ENCODE measurements at regions not wholly inside any gene's neighbourhood (a gene's known extent, or its start where the extent isn't known, plus 50 kb on each side); places are given as distances from the start of the nearest gene placed in this dataset.

GRCh38 chr5:133712562-133712961 lies 100.2 kb upstream of the FSTL4 start:
- no peak overlapping the region for H3K4me3 ChIP-seq (ENCODE audit: low read depth, low read length)
- no peak for TF ChIP-seq CTCF (IDR thresholded peaks at IDR 0.05; ENCODE audit: borderline replicate concordance, insufficient read depth, low read depth, low read length)

DNA sequence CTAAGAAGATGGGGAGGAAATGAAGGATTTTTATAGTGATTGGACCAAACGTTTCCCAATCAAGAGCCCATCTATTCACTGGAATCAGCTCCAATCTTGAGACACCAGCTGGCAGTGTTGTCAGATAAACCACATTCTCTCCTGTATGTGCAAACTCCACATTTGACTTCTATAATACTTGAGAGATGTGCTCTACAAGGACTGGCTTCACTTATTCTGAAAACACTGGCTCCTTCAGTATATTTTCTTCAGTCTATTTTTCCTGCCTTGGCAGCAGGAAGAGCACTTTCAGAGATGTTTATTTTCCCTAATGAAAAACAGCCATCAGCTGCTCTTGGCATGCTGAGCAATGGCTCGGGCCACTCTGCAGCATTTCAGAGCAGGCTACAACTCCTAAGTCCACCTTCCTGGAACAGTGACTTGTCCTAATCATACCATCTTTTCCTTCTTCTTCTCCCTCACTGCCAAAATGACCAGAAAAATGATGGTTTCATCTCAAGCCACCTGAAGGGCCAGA lies 96.9 kb upstream of the FSTL4 start:
- H3K4me3 ChIP-seq (ENCODE audit: low read depth, low read length), result no peak overlapping the region
- no peak for TF ChIP-seq CTCF (IDR thresholded peaks at IDR 0.05; ENCODE audit: borderline replicate concordance, insufficient read depth, low read depth, low read length)

GRCh38 chr5:133708331-133708850 lies 96.0 kb upstream of the FSTL4 start:
- H3K4me3 ChIP-seq (ENCODE audit: low read depth, low read length), result no peak overlapping the region
- no peak for TF ChIP-seq CTCF (IDR thresholded peaks at IDR 0.05; ENCODE audit: borderline replicate concordance, insufficient read depth, low read depth, low read length)

GRCh38 chr5:133707629-133708028 lies 95.3 kb upstream of the FSTL4 start:
- TF ChIP-seq CTCF (IDR thresholded peaks at IDR 0.05; ENCODE audit: borderline replicate concordance, insufficient read depth, low read depth, low read length), result no peak
- no peak overlapping the region for H3K4me3 ChIP-seq (ENCODE audit: low read depth, low read length)

DNA sequence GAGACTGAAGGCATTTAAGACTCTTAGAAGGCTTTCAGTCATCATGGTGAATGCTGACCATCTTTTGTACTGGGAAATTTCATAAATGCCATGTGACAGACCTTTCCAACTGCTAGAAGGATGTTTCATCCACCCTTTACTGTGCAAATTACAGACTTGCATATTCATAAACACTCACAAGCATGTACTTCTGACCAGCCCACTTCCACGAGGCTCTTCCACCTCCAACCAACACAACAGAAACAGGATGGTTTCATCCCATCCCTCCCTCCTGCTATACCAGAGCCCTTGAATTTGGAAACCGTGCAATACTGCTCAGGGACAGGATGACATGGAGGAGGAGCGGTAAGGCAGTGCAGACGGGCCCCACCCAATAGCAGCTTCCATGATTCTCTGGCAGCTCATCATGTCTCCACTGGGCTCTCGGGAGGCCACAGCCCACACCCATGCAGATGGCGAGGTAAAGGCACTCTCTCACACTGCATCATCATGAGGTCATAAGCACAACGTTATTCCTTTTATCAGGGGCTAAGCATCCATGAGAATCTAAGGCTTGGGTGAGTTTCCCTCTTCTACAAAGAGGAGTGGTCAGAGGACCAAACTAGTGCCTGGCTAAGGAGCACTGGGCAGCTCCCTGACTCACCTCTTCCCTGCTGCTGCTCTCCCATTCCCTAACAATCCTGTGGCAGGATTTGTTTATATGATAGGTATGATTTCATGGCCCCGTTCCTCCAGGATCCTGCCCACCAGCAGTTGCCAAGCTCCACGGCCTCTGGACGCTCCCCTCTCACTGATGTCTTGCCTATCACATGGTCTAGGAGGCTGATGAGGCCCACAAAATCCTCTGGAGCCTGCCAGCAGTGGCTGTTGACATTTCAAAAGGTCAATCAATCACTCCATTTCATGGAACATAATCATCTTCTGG lies 94.4 kb upstream of the FSTL4 start:
- no peak for TF ChIP-seq CTCF (IDR thresholded peaks at IDR 0.05; ENCODE audit: borderline replicate concordance, insufficient read depth, low read depth, low read length)
- H3K4me3 ChIP-seq (ENCODE audit: low read depth, low read length), result no peak overlapping the region

GRCh38 chr5:133705331-133705730 lies 93.0 kb upstream of the FSTL4 start:
- H3K4me3 ChIP-seq (ENCODE audit: low read depth, low read length), result no peak overlapping the region
- no peak for TF ChIP-seq CTCF (IDR thresholded peaks at IDR 0.05; ENCODE audit: borderline replicate concordance, insufficient read depth, low read depth, low read length)

DNA sequence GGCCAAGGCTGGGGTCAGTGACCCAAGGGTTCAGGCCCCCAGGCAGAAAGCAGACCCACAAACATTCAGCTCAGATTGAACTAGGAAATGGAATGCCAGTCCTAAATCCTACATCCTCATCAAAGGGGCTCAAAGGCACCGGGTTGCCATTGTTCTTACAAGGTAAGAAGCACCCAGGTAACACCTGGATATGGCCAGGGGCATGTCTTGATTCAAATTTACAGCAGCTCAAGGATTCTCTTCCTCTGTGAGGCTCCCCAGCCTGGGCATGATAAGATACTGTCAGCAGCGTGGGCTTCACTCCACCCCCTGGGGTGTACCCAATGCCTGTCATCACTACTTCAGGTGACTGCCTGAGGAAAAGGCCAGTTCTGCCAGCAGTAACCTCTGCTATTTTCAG lies 92.1 kb upstream of the FSTL4 start:
- H3K4me3 ChIP-seq (ENCODE audit: low read depth, low read length), result no peak overlapping the region
- TF ChIP-seq CTCF (IDR thresholded peaks at IDR 0.05; ENCODE audit: borderline replicate concordance, insufficient read depth, low read depth, low read length), result no peak

All from GM12875 (cell line).